ENCODE measurements at regions not wholly inside any gene's neighbourhood (a gene's known extent, or its start where the extent isn't known, plus 50 kb on each side); places are given as distances from the start of the nearest gene placed in this dataset.
"Not testable (repeated sequence)": the region's sequence is repeated elsewhere in the genome, so short reads cannot be mapped to it uniquely, and the experiment has no call there.

- ATAC-seq (ENCODE audit: low FRiP score) (no peak), DNase-seq (ENCODE audit: low spot score) (no peak)
- TF ChIP-seq, protein P1, sequence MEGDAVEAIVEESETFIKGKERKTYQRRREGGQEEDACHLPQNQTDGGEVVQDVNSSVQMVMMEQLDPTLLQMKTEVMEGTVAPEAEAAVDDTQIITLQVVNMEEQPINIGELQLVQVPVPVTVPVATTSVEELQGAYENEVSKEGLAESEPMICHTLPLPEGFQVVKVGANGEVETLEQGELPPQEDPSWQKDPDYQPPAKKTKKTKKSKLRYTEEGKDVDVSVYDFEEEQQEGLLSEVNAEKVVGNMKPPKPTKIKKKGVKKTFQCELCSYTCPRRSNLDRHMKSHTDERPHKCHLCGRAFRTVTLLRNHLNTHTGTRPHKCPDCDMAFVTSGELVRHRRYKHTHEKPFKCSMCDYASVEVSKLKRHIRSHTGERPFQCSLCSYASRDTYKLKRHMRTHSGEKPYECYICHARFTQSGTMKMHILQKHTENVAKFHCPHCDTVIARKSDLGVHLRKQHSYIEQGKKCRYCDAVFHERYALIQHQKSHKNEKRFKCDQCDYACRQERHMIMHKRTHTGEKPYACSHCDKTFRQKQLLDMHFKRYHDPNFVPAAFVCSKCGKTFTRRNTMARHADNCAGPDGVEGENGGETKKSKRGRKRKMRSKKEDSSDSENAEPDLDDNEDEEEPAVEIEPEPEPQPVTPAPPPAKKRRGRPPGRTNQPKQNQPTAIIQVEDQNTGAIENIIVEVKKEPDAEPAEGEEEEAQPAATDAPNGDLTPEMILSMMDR (IDR thresholded peaks at IDR 0.05), result no peak
Measured at GRCh38 chr9:2389404-2389803, 232.2 kb upstream of the VLDLR start.

GRCh38 chr9:2390028-2390427 lies 231.6 kb upstream of the VLDLR start:
- TF ChIP-seq, protein P1 (IDR thresholded peaks at IDR 0.05), result no peak
- DNase-seq (ENCODE audit: low spot score) (no peak), ATAC-seq (ENCODE audit: low FRiP score) (no peak)

- not testable (repeated sequence) for ATAC-seq (ENCODE audit: low FRiP score); DNase-seq (ENCODE audit: low spot score)
Measured at GRCh38 chr9:2391509-2392132, 230.0 kb upstream of the VLDLR start.

- not testable (repeated sequence) for DNase-seq (ENCODE audit: low spot score)
- ATAC-seq (ENCODE audit: low FRiP score), result peak; percentile 62
Measured at GRCh38 chr9:2394087-2394741, 227.4 kb upstream of the VLDLR start.

- TF ChIP-seq, protein P1 (IDR thresholded peaks at IDR 0.05), result no peak
- no peak for ATAC-seq (ENCODE audit: low FRiP score)
Measured at GRCh38 chr9:2395814-2396612, 225.6 kb upstream of the VLDLR start.

DNA sequence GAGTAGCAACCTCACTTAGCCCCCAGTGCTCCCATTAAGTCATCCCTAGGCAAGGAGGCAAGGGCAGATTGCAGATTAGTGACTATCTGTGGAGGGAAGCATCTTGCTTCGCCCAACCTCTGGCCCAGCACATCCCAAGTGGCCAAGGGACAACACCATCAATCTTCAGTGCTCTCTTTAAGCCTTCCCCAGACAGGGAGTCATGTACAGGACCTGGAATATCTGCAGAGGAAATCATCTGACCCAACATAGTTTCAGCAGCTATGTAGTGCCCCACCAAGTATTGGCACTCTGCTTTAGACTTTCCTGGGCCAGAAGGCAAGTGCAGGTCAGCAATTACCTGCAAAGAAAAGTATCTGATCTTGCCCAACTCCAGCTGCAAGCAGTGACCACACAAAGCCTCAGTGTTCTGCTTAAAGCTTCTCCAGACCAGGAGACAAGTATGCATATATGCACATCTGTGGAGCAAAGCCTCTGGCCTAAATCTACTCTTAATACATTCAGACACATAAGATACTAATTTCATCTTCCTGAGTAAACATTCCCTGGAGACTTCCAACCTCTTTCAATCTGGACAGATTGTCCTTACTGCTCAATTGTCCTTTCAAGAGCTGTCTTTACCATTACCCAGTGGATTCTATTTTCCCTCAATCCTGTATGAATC lies 224.8 kb upstream of the VLDLR start:
- TF ChIP-seq, protein P1 (IDR thresholded peaks at IDR 0.05), result no peak
- no peak for ATAC-seq (ENCODE audit: low FRiP score)

More at GRCh38 chr9:2395814-2396612, 225.6 kb upstream of the VLDLR start:
- DNase-seq (ENCODE audit: low spot score), result no peak

DNA sequence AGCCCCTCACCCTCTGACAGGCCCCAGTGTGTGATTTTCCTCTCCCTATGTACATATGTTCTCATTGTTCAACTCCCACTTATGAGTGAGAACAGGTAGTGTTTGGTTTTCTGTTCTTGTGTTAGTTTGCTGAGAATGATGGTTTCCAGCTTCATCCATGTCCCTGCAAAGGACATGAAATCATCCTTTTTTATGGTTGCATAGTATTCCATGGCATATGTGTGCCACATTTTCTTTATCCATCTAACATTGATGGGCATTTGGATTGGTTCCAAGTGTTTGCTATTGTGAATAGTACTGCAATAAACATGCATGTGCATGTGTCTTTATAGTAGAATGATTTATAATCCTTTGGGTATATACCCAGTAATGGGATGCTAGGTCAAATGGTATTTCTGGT lies 223.7 kb upstream of the VLDLR start:
- DNase-seq (ENCODE audit: low spot score); ATAC-seq (ENCODE audit: low FRiP score): not testable (repeated sequence)

More for the DNA sequence above, 224.8 kb upstream of the VLDLR start:
- no peak for DNase-seq (ENCODE audit: low spot score)

DNA sequence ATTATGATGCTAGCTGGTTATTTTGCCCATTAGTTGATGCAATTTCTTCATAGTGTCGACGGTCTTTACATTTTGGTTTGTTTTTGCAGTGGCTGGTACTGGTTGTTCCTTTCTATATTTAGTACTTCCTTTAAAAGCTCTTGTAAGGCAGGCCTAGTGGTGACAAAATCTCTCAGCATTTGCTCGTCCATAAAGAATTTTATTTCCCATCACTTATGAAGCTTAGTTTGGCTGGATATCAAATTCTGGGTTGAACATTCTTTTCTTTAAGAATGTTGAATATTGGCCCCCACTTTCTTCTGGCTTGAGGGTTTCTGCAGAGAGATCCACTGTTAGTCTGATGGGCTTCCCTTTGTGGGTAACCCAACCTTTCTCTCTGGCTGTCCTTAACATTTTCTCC lies 219.8 kb upstream of the VLDLR start:
- ATAC-seq (ENCODE audit: low FRiP score); DNase-seq (ENCODE audit: low spot score): not testable (repeated sequence)
